H9 (cell line): ENCODE measurements at regions not wholly inside any gene's neighbourhood (a gene's known extent, or its start where the extent isn't known, plus 50 kb on each side); places are given as distances from the start of the nearest gene placed in this dataset.
A peak's percentile ranks its signal among the peaks of the same experiment; 100 is the strongest.

ENCODE experiments used
- DNase-seq: peaks from one replicate; pipeline ENCODE4 v3.0.0-alpha.2; 2017
- H2AFZ ChIP-seq: one replicate; pipeline ENCODE4 v1.6.1; 2013; ENCODE audit warnings: mild to moderate bottlenecking, low read length, control low read depth, moderate library complexity
- H2AK5ac ChIP-seq: 2 replicates; pipeline ENCODE4 v1.6.1; 2013; ENCODE audit warnings: low read length, control low read depth, mixed read lengths; ENCODE audit not compliant: insufficient read length
- H2BK120ac ChIP-seq: one replicate; pipeline ENCODE4 v1.6.1; 2013; ENCODE audit warnings: low read depth, mild to moderate bottlenecking, low read length, control low read depth, inconsistent platforms; ENCODE audit not compliant: poor library complexity, severe bottlenecking
- H2BK12ac ChIP-seq: 2 replicates; pipeline ENCODE4 v1.6.1; 2013; ENCODE audit warnings: low read length, control low read depth, mixed read lengths, low read depth; ENCODE audit not compliant: insufficient read length
- H2BK15ac ChIP-seq: 2 replicates; pipeline ENCODE4 v1.6.1; 2013; ENCODE audit warnings: low read depth, low read length, control low read depth
- H2BK20ac ChIP-seq: one replicate; pipeline ENCODE4 v1.6.1; 2013; ENCODE audit warnings: low read depth, mild to moderate bottlenecking, low read length, control low read depth, inconsistent platforms; ENCODE audit not compliant: poor library complexity, severe bottlenecking
- H2BK5ac ChIP-seq: 2 replicates; pipeline ENCODE4 v1.6.1; 2013; ENCODE audit warnings: low read length, control low read depth, mixed read lengths; ENCODE audit not compliant: insufficient read length
- H3K14ac ChIP-seq: 2 replicates; pipeline ENCODE4 v1.6.1; 2013; ENCODE audit warnings: low read length, control low read depth; ENCODE audit not compliant: insufficient read depth
- H3K18ac ChIP-seq: 2 replicates; pipeline ENCODE4 v1.6.1; 2013; ENCODE audit warnings: low read depth, mild to moderate bottlenecking, mixed read lengths, low read length, control low read depth; ENCODE audit not compliant: insufficient read length
- H3K23ac ChIP-seq: 2 replicates; pipeline ENCODE4 v1.6.1; 2013; ENCODE audit warnings: low read length, control low read depth, mixed read lengths, low read depth; ENCODE audit not compliant: insufficient read length
- H3K23me2 ChIP-seq: 2 replicates; pipeline ENCODE4 v1.6.1; 2013; ENCODE audit warnings: low read depth, mild to moderate bottlenecking, mixed read lengths, low read length, control low read depth; ENCODE audit not compliant: insufficient read length, poor library complexity, severe bottlenecking
- H3K27ac ChIP-seq: 2 replicates; pipeline ENCODE4 v1.5.1; 2013; ENCODE audit warnings: low read length, control low read depth, mixed read lengths, low read depth; ENCODE audit not compliant: insufficient read length
- H3K27me3 ChIP-seq: 2 replicates; pipeline ENCODE4 v1.6.1; 2013; ENCODE audit warnings: low read length, control low read depth, inconsistent platforms; ENCODE audit not compliant: insufficient read depth
- H3K4ac ChIP-seq: 2 replicates; pipeline ENCODE4 v1.6.1; 2013; ENCODE audit warnings: low read depth, mild to moderate bottlenecking, control low read depth, inconsistent platforms, low read length, moderate library complexity
- H3K4me1 ChIP-seq: 2 replicates; pipeline ENCODE4 v1.6.1; 2013; ENCODE audit warnings: low read length, control low read depth, inconsistent platforms; ENCODE audit not compliant: insufficient read depth
- H3K4me2 ChIP-seq: 2 replicates; pipeline ENCODE4 v1.6.1; 2013; ENCODE audit warnings: low read length, control low read depth, mixed read lengths; ENCODE audit not compliant: insufficient read length, insufficient read depth
- H3K56ac ChIP-seq: 2 replicates; pipeline ENCODE4 v1.6.1; 2013; ENCODE audit warnings: low read depth, mild to moderate bottlenecking, mixed read lengths, low read length, control low read depth; ENCODE audit not compliant: insufficient read length
- H3K79me1 ChIP-seq: 2 replicates; pipeline ENCODE4 v1.6.1; 2013; ENCODE audit warnings: low read depth, mild to moderate bottlenecking, moderate library complexity, low read length, control low read depth, inconsistent platforms; ENCODE audit not compliant: insufficient read depth, poor library complexity, severe bottlenecking
- H3K79me2 ChIP-seq: 2 replicates; pipeline ENCODE4 v1.6.1; 2013; ENCODE audit warnings: low read length, control low read depth, inconsistent platforms; ENCODE audit not compliant: insufficient read depth
- H3K9ac ChIP-seq: 2 replicates; pipeline ENCODE4 v1.6.1; 2013; ENCODE audit warnings: low read length, control low read depth, mixed read lengths; ENCODE audit not compliant: insufficient read length; ENCODE audit errors: extremely low read depth
- H3K9me3 ChIP-seq: one replicate; pipeline ENCODE4 v1.6.1; 2013; ENCODE audit warnings: low read depth, low read length, inconsistent platforms; ENCODE audit not compliant: control insufficient read depth
- H3T11ph ChIP-seq: one replicate; pipeline ENCODE4 v1.6.1; 2013; ENCODE audit warnings: mild to moderate bottlenecking, low read length, control low read depth, inconsistent platforms
- H4K20me1 ChIP-seq: one replicate; pipeline ENCODE4 v1.6.1; 2013; ENCODE audit not compliant: control insufficient read depth, insufficient read length, insufficient read depth
- H4K5ac ChIP-seq: 2 replicates; pipeline ENCODE4 v1.6.1; 2013; ENCODE audit warnings: low read depth, mild to moderate bottlenecking, mixed read lengths, low read length, control low read depth; ENCODE audit not compliant: insufficient read length
- H4K8ac ChIP-seq: replicated peaks from 2 replicates; pipeline ENCODE4 v1.6.1; 2013; ENCODE audit warnings: low read length, control low read depth, mixed read lengths, low read depth; ENCODE audit not compliant: insufficient read length
- H4K91ac ChIP-seq: 2 replicates; pipeline ENCODE4 v1.6.1; 2013; ENCODE audit warnings: low read depth, mild to moderate bottlenecking, moderate library complexity, mixed read lengths, low read length, control low read depth; ENCODE audit not compliant: insufficient read length
- H3K27ac Mint-ChIP-seq, 3 experiments: 2 replicates in 2 of 3; 3 replicates in 1 of 3; pipeline ENCODE4 v1.8.0; 2020 to 2021; ENCODE audit warnings: mixed read lengths in 3 of 3, mild to moderate bottlenecking in 1 of 3, moderate library complexity in 1 of 3
- H3K27me3 Mint-ChIP-seq: 2 replicates; pipeline ENCODE4 v1.8.0; 2021; ENCODE audit warnings: low read depth, mild to moderate bottlenecking, moderate library complexity, mixed read lengths
- H3K36me3 Mint-ChIP-seq, 3 experiments: 2 replicates in 2 of 3; 3 replicates in 1 of 3; pipeline ENCODE4 v1.8.0; 2020 to 2021; ENCODE audit warnings: low read depth in 3 of 3, mixed read lengths in 3 of 3; ENCODE audit not compliant: insufficient read depth in 1 of 3
- H3K4me1 Mint-ChIP-seq, 2 experiments: 2 replicates each; pipeline ENCODE4 v1.8.0; 2020; ENCODE audit warnings: mixed read lengths in 2 of 2
- H3K4me3 Mint-ChIP-seq, 2 experiments: 2 replicates in 1 of 2; 3 replicates in 1 of 2; pipeline ENCODE4 v1.8.0; 2020 to 2021; ENCODE audit warnings: mild to moderate bottlenecking in 2 of 2, mixed read lengths in 2 of 2, moderate library complexity in 1 of 2
- H3K9me3 Mint-ChIP-seq, 2 experiments: 2 replicates in 1 of 2; 3 replicates in 1 of 2; pipeline ENCODE4 v1.8.0; 2020; ENCODE audit warnings: mild to moderate bottlenecking in 2 of 2, mixed read lengths in 2 of 2, moderate library complexity in 1 of 2
- WGBS: extraction: QIAGEN DNeasy Blood & Tissue Kit; methylation state at CpG from one replicate; pipeline ENCODE4 v1.1.7; 2013; ENCODE audit warnings: missing lambda C conversion rate, low lambda C conversion rate, mixed read lengths; ENCODE audit not compliant: insufficient read length; ENCODE audit errors: extremely low coverage; 5-methylcytosine and 5-hydroxymethylcytosine counted together
- TF ChIP-seq, protein P1 (sequence below): fragments of 200-600 bp; sonication (generic); conservative IDR thresholded peaks from 3 replicates; pipeline ENCODE4 v1.8.0; 2021; ENCODE audit warnings: antibody characterized with exemption, mild to moderate bottlenecking

GRCh38 chr1:244349581-244350001 lies 102.1 kb downstream of the ADSS2 start:
- Mint-ChIP-seq H3K36me3 (no peaks in the 10 kb centered on the region), H3K4me3 (no peak overlapping the region; a peak in 1 of 5 replicates), H3K27ac (peak overlapping the region in 1 of 3 experiments; percentile 74; a peak in 1 of 7 replicates), H3K4me1 (peaks cover 45 to 49% of the 10 kb centered on the region in 2 experiments), H3K27me3 (no peaks in the 10 kb centered on the region), H3K9me3 (no peaks in the 10 kb centered on the region)
- H2BK20ac ChIP-seq, result no peak overlapping the region
- no peak overlapping the region for H2BK120ac ChIP-seq
- no peaks in the 10 kb centered on the region for H3K9me3 ChIP-seq
- H3K27me3 ChIP-seq, result no peaks in the 10 kb centered on the region
- H4K91ac ChIP-seq, result no peak overlapping the region
- H3K4me1 ChIP-seq, result peaks cover 5% of the 10 kb centered on the region; the same call in 1 of the 2 replicates
- no peak overlapping the region for H3K18ac ChIP-seq
- H3K4ac ChIP-seq, result no peak overlapping the region
- no peak overlapping the region for H3K23ac ChIP-seq
- TF ChIP-seq, protein P1, sequence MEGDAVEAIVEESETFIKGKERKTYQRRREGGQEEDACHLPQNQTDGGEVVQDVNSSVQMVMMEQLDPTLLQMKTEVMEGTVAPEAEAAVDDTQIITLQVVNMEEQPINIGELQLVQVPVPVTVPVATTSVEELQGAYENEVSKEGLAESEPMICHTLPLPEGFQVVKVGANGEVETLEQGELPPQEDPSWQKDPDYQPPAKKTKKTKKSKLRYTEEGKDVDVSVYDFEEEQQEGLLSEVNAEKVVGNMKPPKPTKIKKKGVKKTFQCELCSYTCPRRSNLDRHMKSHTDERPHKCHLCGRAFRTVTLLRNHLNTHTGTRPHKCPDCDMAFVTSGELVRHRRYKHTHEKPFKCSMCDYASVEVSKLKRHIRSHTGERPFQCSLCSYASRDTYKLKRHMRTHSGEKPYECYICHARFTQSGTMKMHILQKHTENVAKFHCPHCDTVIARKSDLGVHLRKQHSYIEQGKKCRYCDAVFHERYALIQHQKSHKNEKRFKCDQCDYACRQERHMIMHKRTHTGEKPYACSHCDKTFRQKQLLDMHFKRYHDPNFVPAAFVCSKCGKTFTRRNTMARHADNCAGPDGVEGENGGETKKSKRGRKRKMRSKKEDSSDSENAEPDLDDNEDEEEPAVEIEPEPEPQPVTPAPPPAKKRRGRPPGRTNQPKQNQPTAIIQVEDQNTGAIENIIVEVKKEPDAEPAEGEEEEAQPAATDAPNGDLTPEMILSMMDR, result no peak
- no peaks in the 10 kb centered on the region for H3K79me1 ChIP-seq
- H2BK12ac ChIP-seq, result no peak overlapping the region
- no peak overlapping the region for H2AK5ac ChIP-seq
- no peak overlapping the region for H4K8ac ChIP-seq
- no peaks in the 10 kb centered on the region for H4K20me1 ChIP-seq
- H4K5ac ChIP-seq, result no peak overlapping the region
- peak overlapping the region; percentile 67; the same call in 1 of the 2 replicates for H3K14ac ChIP-seq
- whole genome bisulfite sequencing, result no CpG with 5 or more reads among the region's 8 CpGs
- no peak overlapping the region for H2AFZ ChIP-seq
- no peak overlapping the region for H3T11ph ChIP-seq
- no peaks in the 10 kb centered on the region for H3K23me2 ChIP-seq
- H3K79me2 ChIP-seq, result no peaks in the 10 kb centered on the region
- H2BK15ac ChIP-seq, result no peak overlapping the region
- no peak overlapping the region for H3K4me2 ChIP-seq
- no peak overlapping the region for H3K27ac ChIP-seq
- H3K56ac ChIP-seq, result no peak overlapping the region
- no peak overlapping the region for H2BK5ac ChIP-seq
- DNase-seq, result peak; percentile 23
- no peak overlapping the region for H3K9ac ChIP-seq
